GM23248 (cell line): ENCODE measurements at regions not wholly inside any gene's neighbourhood (a gene's known extent, or its start where the extent isn't known, plus 50 kb on each side); places are given as distances from the start of the nearest gene placed in this dataset.

ENCODE experiments used
- DNase-seq: peaks from one replicate; pipeline ENCODE4 v3.0.0-alpha.2; 2015
- H2AFZ ChIP-seq: fragments of 200-600 bp; sonication (generic); 2 replicates; pipeline ENCODE4 v1.6.1; 2016; ENCODE audit warnings: antibody characterized with exemption
- H3F3A ChIP-seq: fragments of 200-600 bp; sonication (generic); 2 replicates; pipeline ENCODE4 v1.6.1; 2016; ENCODE audit warnings: mild to moderate bottlenecking, antibody characterized with exemption, mixed run types; ENCODE audit not compliant: insufficient read depth
- H3K27ac ChIP-seq: fragments of 200-600 bp; sonication (generic); 2 replicates; pipeline ENCODE4 v1.5.1; 2016; ENCODE audit warnings: mild to moderate bottlenecking
- H3K27me3 ChIP-seq: fragments of 200-600 bp; sonication (generic); replicated peaks from 2 replicates; pipeline ENCODE4 v1.6.1; 2016; ENCODE audit warnings: mild to moderate bottlenecking; ENCODE audit not compliant: insufficient read depth
- H3K36me3 ChIP-seq: fragments of 200-600 bp; sonication (generic); 2 replicates; pipeline ENCODE4 v1.6.1; 2016; ENCODE audit warnings: low read depth, mild to moderate bottlenecking
- H3K4me1 ChIP-seq: fragments of 200-600 bp; sonication (generic); 2 replicates; pipeline ENCODE4 v1.6.1; 2016; ENCODE audit warnings: mild to moderate bottlenecking; ENCODE audit not compliant: insufficient read depth
- H3K4me2 ChIP-seq: fragments of 200-600 bp; sonication (generic); one replicate; pipeline ENCODE4 v1.6.1; 2016; ENCODE audit warnings: mild to moderate bottlenecking; ENCODE audit not compliant: unreplicated experiment
- H3K4me3 ChIP-seq: fragments of 200-600 bp; sonication (generic); 2 replicates; pipeline ENCODE4 v1.5.1; 2016; ENCODE audit warnings: mild to moderate bottlenecking
- H3K79me2 ChIP-seq: fragments of 200-600 bp; sonication (generic); 2 replicates; pipeline ENCODE4 v1.6.1; 2016; ENCODE audit warnings: mild to moderate bottlenecking; ENCODE audit not compliant: insufficient read depth
- H3K9ac ChIP-seq: fragments of 200-600 bp; sonication (generic); 2 replicates; pipeline ENCODE4 v1.6.1; 2016; ENCODE audit warnings: mild to moderate bottlenecking
- H3K9me2 ChIP-seq: fragments of 200-600 bp; sonication (generic); 2 replicates; pipeline ENCODE4 v1.6.1; 2016; ENCODE audit warnings: mixed run types, mild to moderate bottlenecking, moderate library complexity; ENCODE audit not compliant: insufficient read depth
- H3K9me3 ChIP-seq: fragments of 200-600 bp; sonication (generic); one replicate; pipeline ENCODE4 v1.6.1; 2017; ENCODE audit warnings: low read depth
- H4K20me1 ChIP-seq: fragments of 200-600 bp; sonication (generic); 2 replicates; pipeline ENCODE4 v1.6.0; 2016; ENCODE audit not compliant: insufficient read depth
- EZH2 ChIP-seq: fragments of 200-600 bp; sonication (generic); IDR thresholded peaks from 2 replicates; pipeline ENCODE4 v1.6.1; 2018; ENCODE audit warnings: antibody characterized with exemption, mild to moderate bottlenecking; ENCODE audit not compliant: insufficient read depth, poor library complexity, severe bottlenecking
- EZH2phosphoT487 ChIP-seq: fragments of 200-600 bp; sonication (generic); IDR thresholded peaks from 2 replicates; pipeline ENCODE4 v1.6.1; 2018; ENCODE audit warnings: antibody characterized with exemption, moderate library complexity, mild to moderate bottlenecking, low read depth; ENCODE audit not compliant: insufficient read depth
- WGBS, 2 experiments: methylation state at CpG; one replicate each; pipeline ENCODE4 v1.1.6; 2015 to 2017; ENCODE audit warnings: low lambda C conversion rate in 2 of 2, low coverage in 1 of 2; ENCODE audit errors: missing lambda C conversion rate in 2 of 2; 5-methylcytosine and 5-hydroxymethylcytosine counted together
- in situ Hi-C: fragments of 300-500 bp; cut with MboI; formaldehyde crosslinking; loops from 2 replicates; pipeline ENCODE4 v1.15.0; 2020

DNA sequence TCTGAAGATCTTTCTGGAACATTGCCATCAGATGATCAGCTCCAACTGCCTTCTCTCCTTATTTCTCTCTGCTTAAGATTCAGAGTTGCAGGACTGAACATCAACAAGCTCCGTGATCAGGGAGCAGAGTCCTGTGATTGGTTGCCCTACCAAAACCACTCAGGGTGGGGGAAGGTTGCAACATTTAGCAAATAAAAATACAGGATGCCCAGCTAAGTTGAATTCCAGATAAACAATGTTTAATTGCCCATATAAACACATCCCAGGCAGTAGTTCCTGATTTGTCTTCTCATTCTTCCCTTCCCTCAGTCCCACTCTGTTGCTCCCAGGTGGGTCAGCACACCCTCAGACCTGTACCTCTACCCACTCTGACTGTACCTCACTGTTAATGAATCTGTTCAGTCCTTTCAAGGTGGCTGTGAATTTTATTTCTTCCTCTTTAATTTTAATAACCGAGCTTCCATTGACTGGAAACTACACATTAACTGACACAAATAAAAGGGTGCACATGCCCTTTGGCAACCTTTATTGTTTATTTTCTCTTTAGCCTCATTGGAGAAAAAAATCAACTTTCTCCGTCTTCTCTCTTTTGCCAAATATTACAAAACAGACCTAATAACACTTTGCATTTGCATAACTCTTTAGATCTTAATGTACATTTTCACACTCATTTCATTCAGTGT is 167.1 kb upstream of the PKDCC start:
- WGBS, 2 experiments = 46 to 56% methylated on average over 3 of the region's 3 CpGs
- no peak overlapping the region for H3K27ac ChIP-seq
- no peaks in the 10 kb centered on the region for H3K79me2 ChIP-seq
- no peak for TF ChIP-seq EZH2phosphoT487
- TF ChIP-seq EZH2 = no peak
- H3K4me3 ChIP-seq = no peak overlapping the region
- no peak overlapping the region for H2AFZ ChIP-seq
- no peaks in the 10 kb centered on the region for H3K27me3 ChIP-seq
- no peaks in the 10 kb centered on the region for H3K9me3 ChIP-seq
- H3K4me1 ChIP-seq = no peaks in the 10 kb centered on the region
- no peak overlapping the region for H3K9ac ChIP-seq
- no peaks in the 10 kb centered on the region for H3F3A ChIP-seq
- H3K9me2 ChIP-seq = no peaks in the 10 kb centered on the region
- no peak overlapping the region for H3K4me2 ChIP-seq
- in situ Hi-C loops = no loop called here
- H3K36me3 ChIP-seq = no peaks in the 10 kb centered on the region
- DNase-seq = no peak
- H4K20me1 ChIP-seq = no peaks in the 10 kb centered on the region

DNA sequence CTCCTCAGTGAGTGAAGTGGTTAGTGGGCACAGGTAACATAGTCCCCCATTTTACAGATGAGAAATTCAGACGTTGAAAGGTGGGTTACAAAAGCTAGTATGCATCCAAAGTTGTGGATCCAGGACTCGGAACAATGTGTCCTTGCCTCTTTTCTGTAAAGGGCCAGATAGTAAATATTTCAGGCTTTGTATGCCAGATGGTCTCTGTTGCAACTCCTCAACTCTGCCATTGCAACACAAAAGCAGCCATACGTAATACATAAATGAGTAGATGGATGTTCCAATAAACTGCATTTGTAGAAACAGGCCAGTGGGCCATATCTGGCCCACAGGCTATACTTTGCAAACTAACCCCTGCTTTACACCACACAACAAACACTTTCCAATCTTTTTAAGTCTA is 166.6 kb upstream of the PKDCC start:
- Histone ChIP-seq H3K27ac (no peak overlapping the region), H3K9ac (no peak overlapping the region), H3K9me2 (no peaks in the 10 kb centered on the region), H3K36me3 (no peaks in the 10 kb centered on the region), H2AFZ (no peak overlapping the region), H3K4me2 (no peak overlapping the region), H3K4me1 (no peaks in the 10 kb centered on the region), H3K9me3 (no peaks in the 10 kb centered on the region), H3F3A (no peaks in the 10 kb centered on the region), H4K20me1 (no peaks in the 10 kb centered on the region), H3K79me2 (no peaks in the 10 kb centered on the region), H3K4me3 (no peak overlapping the region), H3K27me3 (no peaks in the 10 kb centered on the region)
- 29 to 39% methylated on average over 3 of the region's 3 CpGs for WGBS, 2 experiments
- no peak for TF ChIP-seq EZH2phosphoT487
- TF ChIP-seq EZH2 = no peak
- DNase-seq = no peak
- in situ Hi-C loops = no loop called here

DNA sequence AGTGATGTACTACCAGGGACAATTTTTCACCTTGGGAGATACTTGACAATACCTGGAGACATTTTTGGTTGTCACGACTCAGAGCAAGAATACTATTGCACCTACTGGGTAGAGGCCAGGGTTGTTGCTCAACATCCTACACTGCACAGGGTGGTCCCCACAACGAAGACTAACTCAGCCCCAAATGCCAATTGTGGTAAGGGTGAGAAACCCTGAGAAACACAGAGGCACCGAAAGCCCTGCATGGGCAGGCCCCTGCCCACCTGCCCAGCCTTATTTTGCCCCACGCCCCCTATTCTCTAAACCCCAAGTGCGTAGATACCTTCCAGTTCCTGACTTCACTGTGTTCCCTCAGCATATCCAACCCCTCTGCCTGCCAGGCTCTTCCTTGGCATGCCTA is 163.1 kb upstream of the PKDCC start:
- no peaks in the 10 kb centered on the region for H4K20me1 ChIP-seq
- H3K9me3 ChIP-seq = no peaks in the 10 kb centered on the region
- no peaks in the 10 kb centered on the region for H3K9me2 ChIP-seq
- H3K27ac ChIP-seq = no peak overlapping the region
- in situ Hi-C loops = no loop called here
- DNase-seq = no peak
- H2AFZ ChIP-seq = no peak overlapping the region
- TF ChIP-seq EZH2phosphoT487 (no peak), EZH2 (no peak)
- H3K4me3 ChIP-seq = no peak overlapping the region
- no peaks in the 10 kb centered on the region for H3F3A ChIP-seq
- WGBS, 2 experiments = 78 to 85% methylated on average over 5 of the region's 5 CpGs
- no peak overlapping the region for H3K4me2 ChIP-seq
- no peaks in the 10 kb centered on the region for H3K27me3 ChIP-seq
- no peaks in the 10 kb centered on the region for H3K4me1 ChIP-seq
- H3K79me2 ChIP-seq = no peaks in the 10 kb centered on the region
- no peak overlapping the region for H3K9ac ChIP-seq
- H3K36me3 ChIP-seq = no peaks in the 10 kb centered on the region

DNA sequence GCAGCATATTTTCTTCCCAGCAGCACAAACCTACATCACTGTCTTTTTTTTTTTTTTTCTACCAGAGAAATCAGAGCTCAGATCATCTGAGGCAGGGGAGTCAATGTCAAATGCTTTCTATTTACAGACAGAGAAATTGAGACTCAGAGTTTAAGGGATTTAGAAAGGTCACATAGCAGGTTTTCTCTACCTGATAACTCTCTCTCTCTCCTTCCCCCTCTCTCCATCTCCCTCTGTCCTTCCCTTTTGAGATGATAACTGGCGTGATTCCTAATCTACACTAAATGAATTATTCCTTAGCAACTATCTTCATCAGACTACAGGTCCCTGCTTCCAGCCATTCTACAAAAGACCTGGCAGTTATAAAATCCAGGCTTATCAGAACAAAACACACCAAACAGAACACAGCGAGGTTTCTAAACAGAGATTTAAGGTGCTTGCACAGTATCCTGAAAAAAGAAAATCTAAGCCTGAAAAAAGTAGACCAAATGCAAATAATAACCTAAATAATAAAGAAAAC is 161.6 kb upstream of the PKDCC start:
- Histone ChIP-seq H3K27me3 (no peaks in the 10 kb centered on the region; the same call in 1 of the 2 replicates), H2AFZ (no peak overlapping the region), H3F3A (no peaks in the 10 kb centered on the region), H3K9ac (no peak overlapping the region), H3K4me1 (no peaks in the 10 kb centered on the region), H4K20me1 (no peaks in the 10 kb centered on the region), H3K27ac (no peak overlapping the region), H3K4me2 (no peak overlapping the region), H3K79me2 (no peaks in the 10 kb centered on the region), H3K36me3 (no peaks in the 10 kb centered on the region), H3K9me2 (no peaks in the 10 kb centered on the region), H3K9me3 (no peaks in the 10 kb centered on the region), H3K4me3 (no peak overlapping the region)
- 89 to 93% methylated on average over 2 of the region's 2 CpGs for WGBS, 2 experiments
- TF ChIP-seq EZH2phosphoT487 = no peak
- no peak for TF ChIP-seq EZH2
- in situ Hi-C loops = no loop called here
- no peak for DNase-seq

DNA sequence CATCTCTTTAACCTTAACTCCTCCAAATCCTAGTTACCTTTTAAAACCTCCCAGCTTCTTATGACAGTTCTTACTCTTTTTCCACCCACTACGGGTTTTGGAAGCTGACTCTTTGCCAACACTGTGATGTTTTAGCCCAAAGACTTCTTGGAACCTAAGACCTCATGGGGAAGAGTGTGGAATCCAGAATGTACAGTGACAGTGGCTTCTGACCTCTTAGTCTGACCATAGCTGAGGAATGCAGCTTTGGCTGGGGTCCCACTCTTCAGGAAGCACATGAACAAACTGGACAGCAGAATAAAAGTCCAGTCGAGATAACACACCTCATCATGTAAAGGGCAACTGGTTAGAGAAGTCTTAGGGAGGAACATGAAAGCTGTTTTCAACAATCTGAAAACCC is 161.1 kb upstream of the PKDCC start:
- H3K27me3 ChIP-seq = no peaks in the 10 kb centered on the region; the same call in 1 of the 2 replicates
- no peak overlapping the region for H3K4me3 ChIP-seq
- no peak for TF ChIP-seq EZH2
- no peak for TF ChIP-seq EZH2phosphoT487
- no peaks in the 10 kb centered on the region for H3K36me3 ChIP-seq
- H3K4me1 ChIP-seq = no peaks in the 10 kb centered on the region
- H3K9me2 ChIP-seq = no peaks in the 10 kb centered on the region
- no peak overlapping the region for H3K4me2 ChIP-seq
- no peaks in the 10 kb centered on the region for H3K79me2 ChIP-seq
- H4K20me1 ChIP-seq = no peaks in the 10 kb centered on the region
- no peak for DNase-seq
- no peak overlapping the region for H2AFZ ChIP-seq
- H3K9ac ChIP-seq = no peak overlapping the region
- WGBS, 2 experiments = 63 to 66% methylated on average over 2 of the region's 2 CpGs
- H3K9me3 ChIP-seq = no peaks in the 10 kb centered on the region
- H3F3A ChIP-seq = no peaks in the 10 kb centered on the region
- H3K27ac ChIP-seq = no peak overlapping the region
- in situ Hi-C loops = no loop called here
